ENCODE measurements at regions not wholly inside any gene's neighbourhood (a gene's known extent, or its start where the extent isn't known, plus 50 kb on each side); places are given as distances from the start of the nearest gene placed in this dataset.

DNA sequence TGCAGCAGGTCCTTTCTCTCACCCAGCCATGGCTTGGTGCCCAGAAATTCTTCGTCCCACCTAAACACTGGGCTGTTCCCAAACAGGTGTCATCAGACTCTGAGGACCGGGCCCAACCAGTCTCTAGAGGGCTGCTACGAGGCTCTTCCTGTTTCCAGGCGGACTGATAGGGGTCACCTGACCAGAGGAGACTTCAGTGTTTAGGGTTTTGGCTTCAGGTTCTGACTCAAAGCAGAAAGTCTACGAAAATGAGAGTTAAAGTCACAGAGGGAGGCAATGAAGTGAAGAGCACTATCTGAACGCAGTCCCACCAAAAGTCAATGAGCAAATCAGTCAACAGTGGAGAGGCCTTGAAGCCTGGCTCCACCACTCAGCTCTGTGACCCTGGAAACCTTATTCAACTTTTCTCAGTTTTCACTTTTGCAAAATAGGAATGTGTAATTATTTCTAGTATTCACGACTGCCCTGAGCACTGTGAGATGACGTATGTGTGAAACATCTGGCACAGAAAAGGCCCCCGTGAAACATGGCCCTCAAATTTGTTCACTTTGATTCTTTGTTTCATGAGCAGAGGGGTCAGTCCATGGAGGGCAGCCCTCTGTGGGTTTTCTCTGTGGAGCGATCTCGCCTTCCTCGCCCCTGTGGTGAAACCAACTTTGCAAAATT lies 189.9 kb upstream of the PDE1C start:
- no peak for TF ChIP-seq POLR2A (IDR thresholded peaks at IDR 0.05)
- TF ChIP-seq, protein P1, sequence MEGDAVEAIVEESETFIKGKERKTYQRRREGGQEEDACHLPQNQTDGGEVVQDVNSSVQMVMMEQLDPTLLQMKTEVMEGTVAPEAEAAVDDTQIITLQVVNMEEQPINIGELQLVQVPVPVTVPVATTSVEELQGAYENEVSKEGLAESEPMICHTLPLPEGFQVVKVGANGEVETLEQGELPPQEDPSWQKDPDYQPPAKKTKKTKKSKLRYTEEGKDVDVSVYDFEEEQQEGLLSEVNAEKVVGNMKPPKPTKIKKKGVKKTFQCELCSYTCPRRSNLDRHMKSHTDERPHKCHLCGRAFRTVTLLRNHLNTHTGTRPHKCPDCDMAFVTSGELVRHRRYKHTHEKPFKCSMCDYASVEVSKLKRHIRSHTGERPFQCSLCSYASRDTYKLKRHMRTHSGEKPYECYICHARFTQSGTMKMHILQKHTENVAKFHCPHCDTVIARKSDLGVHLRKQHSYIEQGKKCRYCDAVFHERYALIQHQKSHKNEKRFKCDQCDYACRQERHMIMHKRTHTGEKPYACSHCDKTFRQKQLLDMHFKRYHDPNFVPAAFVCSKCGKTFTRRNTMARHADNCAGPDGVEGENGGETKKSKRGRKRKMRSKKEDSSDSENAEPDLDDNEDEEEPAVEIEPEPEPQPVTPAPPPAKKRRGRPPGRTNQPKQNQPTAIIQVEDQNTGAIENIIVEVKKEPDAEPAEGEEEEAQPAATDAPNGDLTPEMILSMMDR (IDR thresholded peaks at IDR 0.05): no peak
